Stomach (tissue), 4 donors: ENCODE measurements at regions not wholly inside any gene's neighbourhood (a gene's known extent, or its start where the extent isn't known, plus 50 kb on each side); places are given as distances from the start of the nearest gene placed in this dataset.

Experiments
- POLR2A ChIP-seq, 4 donors: fragments of 450-650 bp; IDR thresholded peaks; one replicate each; pipeline ENCODE4 v1.6.1; 2016; ENCODE audit warnings: antibody characterized with exemption in 4 of 4, control low read depth in 2 of 4, mild to moderate bottlenecking in 1 of 4, moderate library complexity in 1 of 4
- TF ChIP-seq, protein P1 (sequence below), 7 experiments: fragments of 450-650 bp in 4 of 7; fragments of 200-600 bp in 3 of 7; sonication (generic) in 3 of 7; IDR thresholded peaks; one replicate each; pipeline ENCODE4 v1.5.1; 2016 to 2019; ENCODE audit warnings: antibody characterized with exemption in 7 of 7, control low read depth in 2 of 7, mild to moderate bottlenecking in 1 of 7

DNA sequence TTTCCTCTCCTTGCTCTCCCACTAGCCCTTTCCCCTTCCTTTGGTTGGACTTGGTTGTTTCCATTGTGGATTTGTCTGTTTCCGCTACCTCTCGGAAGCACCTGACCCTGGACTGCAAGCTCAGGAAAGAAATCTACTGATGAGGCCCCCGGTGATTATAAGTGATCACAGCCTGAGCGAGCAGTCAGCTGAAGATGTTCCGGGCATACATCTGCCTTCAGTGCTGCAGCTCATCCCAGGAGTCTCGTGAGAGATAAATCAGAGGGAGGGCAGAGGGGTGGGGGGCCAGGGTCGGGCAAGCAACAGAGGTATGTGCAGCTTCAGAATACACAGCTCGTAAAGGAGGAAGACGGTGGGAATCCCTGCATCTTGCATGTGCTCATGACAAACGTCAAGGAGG is 102.1 kb downstream of the MRPL46 start:
- TF ChIP-seq POLR2A (IDR thresholded peaks at IDR 0.05): no peak
- TF ChIP-seq, protein P1, sequence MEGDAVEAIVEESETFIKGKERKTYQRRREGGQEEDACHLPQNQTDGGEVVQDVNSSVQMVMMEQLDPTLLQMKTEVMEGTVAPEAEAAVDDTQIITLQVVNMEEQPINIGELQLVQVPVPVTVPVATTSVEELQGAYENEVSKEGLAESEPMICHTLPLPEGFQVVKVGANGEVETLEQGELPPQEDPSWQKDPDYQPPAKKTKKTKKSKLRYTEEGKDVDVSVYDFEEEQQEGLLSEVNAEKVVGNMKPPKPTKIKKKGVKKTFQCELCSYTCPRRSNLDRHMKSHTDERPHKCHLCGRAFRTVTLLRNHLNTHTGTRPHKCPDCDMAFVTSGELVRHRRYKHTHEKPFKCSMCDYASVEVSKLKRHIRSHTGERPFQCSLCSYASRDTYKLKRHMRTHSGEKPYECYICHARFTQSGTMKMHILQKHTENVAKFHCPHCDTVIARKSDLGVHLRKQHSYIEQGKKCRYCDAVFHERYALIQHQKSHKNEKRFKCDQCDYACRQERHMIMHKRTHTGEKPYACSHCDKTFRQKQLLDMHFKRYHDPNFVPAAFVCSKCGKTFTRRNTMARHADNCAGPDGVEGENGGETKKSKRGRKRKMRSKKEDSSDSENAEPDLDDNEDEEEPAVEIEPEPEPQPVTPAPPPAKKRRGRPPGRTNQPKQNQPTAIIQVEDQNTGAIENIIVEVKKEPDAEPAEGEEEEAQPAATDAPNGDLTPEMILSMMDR (IDR thresholded peaks at IDR 0.05): no peak
